Neural progenitor cell (in vitro differentiated cells): ENCODE measurements at regions not wholly inside any gene's neighbourhood (a gene's known extent, or its start where the extent isn't known, plus 50 kb on each side); places are given as distances from the start of the nearest gene placed in this dataset.

Source experiments
- DNase-seq: peaks from one replicate; pipeline ENCODE4 v3.0.0-alpha.2; 2016; ENCODE audit warnings: low spot score
- H2AFZ ChIP-seq: fragments of 200-600 bp; sonication (generic); replicated peaks from 2 replicates; pipeline ENCODE4 v1.6.1; 2016; ENCODE audit warnings: antibody characterized with exemption
- H3F3A ChIP-seq: fragments of 200-600 bp; sonication (generic); 2 replicates; pipeline ENCODE4 v1.6.1; 2016; ENCODE audit warnings: antibody characterized with exemption, low read depth
- H3K27ac ChIP-seq: fragments of 200-600 bp; sonication (generic); 2 replicates; pipeline ENCODE4 v1.5.1; 2016; ENCODE audit warnings: mild to moderate bottlenecking
- H3K27me3 ChIP-seq: fragments of 200-600 bp; sonication (generic); 2 replicates; pipeline ENCODE4 v1.6.1; 2016; ENCODE audit warnings: mild to moderate bottlenecking, moderate library complexity
- H3K36me3 ChIP-seq: fragments of 200-600 bp; sonication (generic); 2 replicates; pipeline ENCODE4 v1.5.1; 2016
- H3K4me1 ChIP-seq: fragments of 200-600 bp; sonication (generic); 2 replicates; pipeline ENCODE4 v1.6.1; 2016; ENCODE audit warnings: mixed run types
- H3K4me2 ChIP-seq: fragments of 200-600 bp; sonication (generic); 2 replicates; pipeline ENCODE4 v1.6.1; 2016
- H3K4me3 ChIP-seq: fragments of 200-600 bp; sonication (generic); 2 replicates; pipeline ENCODE4 v1.5.1; 2016
- H3K79me2 ChIP-seq: fragments of 200-600 bp; sonication (generic); 2 replicates; pipeline ENCODE4 v1.6.1; 2016; ENCODE audit warnings: low read depth
- H3K9ac ChIP-seq: fragments of 200-600 bp; sonication (generic); 2 replicates; pipeline ENCODE4 v1.6.1; 2016
- H3K9me3 ChIP-seq: fragments of 200-600 bp; sonication (generic); 2 replicates; pipeline ENCODE4 v1.5.1; 2016; ENCODE audit warnings: low read depth
- H4K20me1 ChIP-seq: fragments of 200-600 bp; sonication (generic); 2 replicates; pipeline ENCODE4 v1.6.1; 2016; ENCODE audit warnings: low read depth
- H3K27ac Mint-ChIP-seq: 3 replicates; pipeline ENCODE4 v1.8.0; 2021; ENCODE audit warnings: mixed read lengths
- H3K27me3 Mint-ChIP-seq: 2 replicates; pipeline ENCODE4 v1.8.0; 2022; ENCODE audit warnings: low read depth, mild to moderate bottlenecking, inconsistent platforms, moderate library complexity, mixed read lengths; ENCODE audit not compliant: insufficient read depth
- H3K36me3 Mint-ChIP-seq: 3 replicates; pipeline ENCODE4 v1.8.0; 2021; ENCODE audit warnings: mixed read lengths
- H3K4me1 Mint-ChIP-seq: 3 replicates; pipeline ENCODE4 v1.8.0; 2021; ENCODE audit warnings: mixed read lengths
- H3K4me3 Mint-ChIP-seq: 3 replicates; pipeline ENCODE4 v1.8.0; 2021; ENCODE audit warnings: mild to moderate bottlenecking, moderate library complexity, mixed read lengths
- H3K9me3 Mint-ChIP-seq: 3 replicates; pipeline ENCODE4 v1.8.0; 2020; ENCODE audit warnings: mixed read lengths
- EZH2 ChIP-seq: fragments of 200-600 bp; sonication (generic); IDR thresholded peaks from 2 replicates; pipeline ENCODE4 v1.6.1; 2017; ENCODE audit warnings: antibody characterized with exemption, mild to moderate bottlenecking, moderate library complexity
- EZH2phosphoT487 ChIP-seq: fragments of 200-600 bp; sonication (generic); IDR thresholded peaks from 2 replicates; pipeline ENCODE4 v1.6.1; 2017; ENCODE audit warnings: antibody characterized with exemption
- TF ChIP-seq, protein P1 (sequence below): fragments of 200-600 bp; sonication (generic); IDR thresholded peaks from 2 replicates; pipeline ENCODE4 v1.5.1; 2017; ENCODE audit warnings: antibody characterized with exemption, mild to moderate bottlenecking

DNA sequence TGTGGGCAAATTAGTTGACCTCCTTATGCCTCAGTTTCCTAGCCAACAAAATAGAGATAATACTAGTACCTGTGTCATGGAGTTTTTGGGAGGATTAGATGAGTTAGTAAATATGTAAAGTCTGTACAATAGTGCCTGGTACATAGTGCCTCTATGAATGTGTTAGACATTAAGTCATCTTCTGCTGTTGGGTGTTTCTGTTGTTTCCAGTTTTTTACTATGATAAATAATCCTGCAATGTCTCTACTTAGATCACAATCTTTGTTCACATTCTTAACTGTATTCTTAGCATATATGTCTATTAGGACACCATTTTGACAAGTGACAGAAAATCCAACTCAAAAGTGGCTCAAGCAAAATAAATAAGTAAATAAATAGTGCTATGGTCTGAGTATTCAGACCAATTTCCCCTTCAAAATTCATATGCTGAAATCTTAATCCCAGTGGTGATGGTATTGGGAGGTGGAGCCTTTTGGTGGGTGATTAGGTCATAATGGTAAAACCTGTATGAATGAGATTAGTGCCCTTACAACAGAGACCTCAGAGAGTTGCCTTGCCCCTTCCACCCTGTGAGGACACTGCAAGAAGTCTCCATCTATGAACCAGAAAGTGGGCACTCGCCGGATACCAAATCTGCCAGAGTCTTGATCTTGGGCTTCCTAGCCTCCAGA is 84.3 kb downstream of the DIRAS3 start:
- H3F3A ChIP-seq: no peaks in the 10 kb centered on the region
- no peak overlapping the region for H3K9ac ChIP-seq
- Mint-ChIP-seq H3K36me3 (peaks cover 4% of the 10 kb centered on the region), H3K4me3 (no peak overlapping the region), H3K9me3 (peaks cover 26% of the 10 kb centered on the region), H3K27me3 (peaks cover 2% of the 10 kb centered on the region), H3K27ac (no peak overlapping the region), H3K4me1 (peaks cover 8% of the 10 kb centered on the region)
- H3K36me3 ChIP-seq: no peaks in the 10 kb centered on the region
- peaks cover 6% of the 10 kb centered on the region for H3K4me1 ChIP-seq
- H3K4me2 ChIP-seq: no peak overlapping the region
- no peak overlapping the region for H2AFZ ChIP-seq
- TF ChIP-seq EZH2 (no peak), EZH2phosphoT487 (no peak)
- TF ChIP-seq, protein P1, sequence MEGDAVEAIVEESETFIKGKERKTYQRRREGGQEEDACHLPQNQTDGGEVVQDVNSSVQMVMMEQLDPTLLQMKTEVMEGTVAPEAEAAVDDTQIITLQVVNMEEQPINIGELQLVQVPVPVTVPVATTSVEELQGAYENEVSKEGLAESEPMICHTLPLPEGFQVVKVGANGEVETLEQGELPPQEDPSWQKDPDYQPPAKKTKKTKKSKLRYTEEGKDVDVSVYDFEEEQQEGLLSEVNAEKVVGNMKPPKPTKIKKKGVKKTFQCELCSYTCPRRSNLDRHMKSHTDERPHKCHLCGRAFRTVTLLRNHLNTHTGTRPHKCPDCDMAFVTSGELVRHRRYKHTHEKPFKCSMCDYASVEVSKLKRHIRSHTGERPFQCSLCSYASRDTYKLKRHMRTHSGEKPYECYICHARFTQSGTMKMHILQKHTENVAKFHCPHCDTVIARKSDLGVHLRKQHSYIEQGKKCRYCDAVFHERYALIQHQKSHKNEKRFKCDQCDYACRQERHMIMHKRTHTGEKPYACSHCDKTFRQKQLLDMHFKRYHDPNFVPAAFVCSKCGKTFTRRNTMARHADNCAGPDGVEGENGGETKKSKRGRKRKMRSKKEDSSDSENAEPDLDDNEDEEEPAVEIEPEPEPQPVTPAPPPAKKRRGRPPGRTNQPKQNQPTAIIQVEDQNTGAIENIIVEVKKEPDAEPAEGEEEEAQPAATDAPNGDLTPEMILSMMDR: no peak
- H3K4me3 ChIP-seq: no peak overlapping the region
- H3K9me3 ChIP-seq: no peaks in the 10 kb centered on the region
- H3K79me2 ChIP-seq: no peaks in the 10 kb centered on the region
- no peaks in the 10 kb centered on the region for H4K20me1 ChIP-seq
- H3K27ac ChIP-seq: no peak overlapping the region
- H3K27me3 ChIP-seq: no peaks in the 10 kb centered on the region
- no peak for DNase-seq

DNA sequence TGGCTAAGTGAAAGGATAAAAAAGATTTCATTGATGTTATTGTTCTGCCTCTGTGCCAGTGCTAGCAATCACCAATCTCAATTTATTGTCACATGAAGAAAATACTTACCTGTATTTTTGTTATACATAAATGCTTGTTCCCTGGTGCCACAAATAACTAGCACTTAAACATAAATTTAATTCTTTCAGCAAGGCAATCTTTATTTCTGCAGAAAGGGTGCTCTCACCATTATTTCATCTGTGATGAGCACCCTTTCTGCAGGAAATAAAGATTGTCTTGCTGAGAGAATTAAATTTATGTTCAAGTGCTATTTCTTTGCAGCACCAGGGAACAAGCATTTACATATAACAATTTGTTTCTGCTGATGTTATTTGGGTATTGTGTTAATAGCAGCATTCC is 87.2 kb downstream of the DIRAS3 start:
- peaks cover 2% of the 10 kb centered on the region for H3K27me3 Mint-ChIP-seq
- no peak overlapping the region for H3K27ac ChIP-seq
- H3K4me3 ChIP-seq: no peak overlapping the region
- DNase-seq: no peak
- no peak overlapping the region for H3K9ac ChIP-seq
- peaks cover 6% of the 10 kb centered on the region for H3K4me1 ChIP-seq
- no peaks in the 10 kb centered on the region for H3K36me3 Mint-ChIP-seq
- no peaks in the 10 kb centered on the region for H4K20me1 ChIP-seq
- H3K9me3 ChIP-seq: no peaks in the 10 kb centered on the region
- H3K27ac Mint-ChIP-seq: no peak overlapping the region
- no peak overlapping the region for H3K4me2 ChIP-seq
- TF ChIP-seq, protein P1: no peak
- TF ChIP-seq EZH2phosphoT487: no peak
- TF ChIP-seq EZH2: no peak
- no peaks in the 10 kb centered on the region for H3F3A ChIP-seq
- H3K27me3 ChIP-seq: no peaks in the 10 kb centered on the region
- peaks cover 8% of the 10 kb centered on the region for H3K4me1 Mint-ChIP-seq
- no peaks in the 10 kb centered on the region for H3K79me2 ChIP-seq
- no peaks in the 10 kb centered on the region for H3K36me3 ChIP-seq
- peaks cover 13% of the 10 kb centered on the region for H3K9me3 Mint-ChIP-seq
- H3K4me3 Mint-ChIP-seq: no peak overlapping the region
- no peak overlapping the region for H2AFZ ChIP-seq

DNA sequence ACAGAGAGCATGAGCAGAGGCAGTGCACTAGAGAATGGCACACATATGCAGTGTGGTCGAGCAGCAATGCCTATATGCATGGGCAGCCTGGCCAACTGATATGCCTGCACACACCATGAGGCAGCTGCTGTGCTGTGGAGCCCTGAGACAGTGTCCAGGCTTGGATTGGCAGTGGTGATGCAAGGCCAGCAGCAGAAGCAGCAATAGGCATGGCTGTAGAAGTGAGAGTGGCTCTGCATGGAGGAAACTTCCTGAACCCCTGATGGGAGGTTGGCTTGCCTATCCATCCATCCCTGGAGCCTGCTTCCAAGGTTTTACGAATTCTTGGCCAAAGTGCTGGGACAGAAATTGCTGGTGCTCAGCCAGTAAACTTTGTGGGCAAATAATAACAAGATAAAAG is 89.7 kb downstream of the DIRAS3 start:
- H3K27ac ChIP-seq: no peak overlapping the region
- H3K9me3 ChIP-seq: no peaks in the 10 kb centered on the region
- no peak for DNase-seq
- no peak overlapping the region for H3K4me3 ChIP-seq
- Mint-ChIP-seq H3K4me3 (no peak overlapping the region), H3K9me3 (peaks cover 13% of the 10 kb centered on the region), H3K27me3 (no peaks in the 10 kb centered on the region), H3K27ac (no peak overlapping the region), H3K36me3 (no peaks in the 10 kb centered on the region), H3K4me1 (peaks cover 10% of the 10 kb centered on the region)
- no peaks in the 10 kb centered on the region for H3K79me2 ChIP-seq
- no peaks in the 10 kb centered on the region for H4K20me1 ChIP-seq
- TF ChIP-seq EZH2phosphoT487 (no peak), EZH2 (no peak)
- TF ChIP-seq, protein P1: no peak
- no peaks in the 10 kb centered on the region for H3K27me3 ChIP-seq
- no peak overlapping the region for H2AFZ ChIP-seq
- H3K4me2 ChIP-seq: no peak overlapping the region
- H3F3A ChIP-seq: no peaks in the 10 kb centered on the region
- no peaks in the 10 kb centered on the region for H3K36me3 ChIP-seq
- peaks cover 6% of the 10 kb centered on the region for H3K4me1 ChIP-seq
- no peak overlapping the region for H3K9ac ChIP-seq
